B cell (primary cell): ENCODE measurements at regions not wholly inside any gene's neighbourhood (a gene's known extent, or its start where the extent isn't known, plus 50 kb on each side); places are given as distances from the start of the nearest gene placed in this dataset.

Source experiments
- CTCF ChIP-seq: fragments of 200-600 bp; IDR thresholded peaks from one replicate; pipeline ENCODE4 v1.8.0; 2022; ENCODE audit warnings: antibody characterized with exemption, mild to moderate bottlenecking
- EZH2 ChIP-seq: IDR thresholded peaks from 2 replicates; pipeline ENCODE4 v1.6.1; 2012; ENCODE audit warnings: borderline replicate concordance, low read depth, mild to moderate bottlenecking, moderate library complexity, low read length; ENCODE audit not compliant: insufficient read depth, poor library complexity, severe bottlenecking

GRCh38 chr2:56565143-56565542, 381.4 kb downstream of the CCDC85A start:
- TF ChIP-seq CTCF (no peak), EZH2 (no peak)
